ENCODE measurements at regions not wholly inside any gene's neighbourhood (a gene's known extent, or its start where the extent isn't known, plus 50 kb on each side); places are given as distances from the start of the nearest gene placed in this dataset.

- no peak overlapping the region for H3K27ac ChIP-seq (replicated peaks)
These were observed 1289.1 kb downstream of the STIM2 start for GRCh38 chr4:28149762-28150161.

GRCh38 chr4:28151314-28151713 lies 1290.7 kb downstream of the STIM2 start:
- no peak overlapping the region for H3K4me3 ChIP-seq (replicated peaks; ENCODE audit: insufficient read depth, low read length)
- no peak overlapping the region for H3K27ac ChIP-seq (replicated peaks)
- DNase-seq (ENCODE audit: low read depth in 1 of 2, low spot score in 1 of 2) = no peak
- no peaks in the 10 kb centered on the region for H3K27me3 ChIP-seq (ENCODE audit: insufficient read depth, poor library complexity, severe bottlenecking)
- TF ChIP-seq, protein P1, sequence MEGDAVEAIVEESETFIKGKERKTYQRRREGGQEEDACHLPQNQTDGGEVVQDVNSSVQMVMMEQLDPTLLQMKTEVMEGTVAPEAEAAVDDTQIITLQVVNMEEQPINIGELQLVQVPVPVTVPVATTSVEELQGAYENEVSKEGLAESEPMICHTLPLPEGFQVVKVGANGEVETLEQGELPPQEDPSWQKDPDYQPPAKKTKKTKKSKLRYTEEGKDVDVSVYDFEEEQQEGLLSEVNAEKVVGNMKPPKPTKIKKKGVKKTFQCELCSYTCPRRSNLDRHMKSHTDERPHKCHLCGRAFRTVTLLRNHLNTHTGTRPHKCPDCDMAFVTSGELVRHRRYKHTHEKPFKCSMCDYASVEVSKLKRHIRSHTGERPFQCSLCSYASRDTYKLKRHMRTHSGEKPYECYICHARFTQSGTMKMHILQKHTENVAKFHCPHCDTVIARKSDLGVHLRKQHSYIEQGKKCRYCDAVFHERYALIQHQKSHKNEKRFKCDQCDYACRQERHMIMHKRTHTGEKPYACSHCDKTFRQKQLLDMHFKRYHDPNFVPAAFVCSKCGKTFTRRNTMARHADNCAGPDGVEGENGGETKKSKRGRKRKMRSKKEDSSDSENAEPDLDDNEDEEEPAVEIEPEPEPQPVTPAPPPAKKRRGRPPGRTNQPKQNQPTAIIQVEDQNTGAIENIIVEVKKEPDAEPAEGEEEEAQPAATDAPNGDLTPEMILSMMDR (IDR thresholded peaks at IDR 0.05; ENCODE audit: insufficient read depth, low read length) = no peak
- TF ChIP-seq SPI1 (IDR thresholded peaks at IDR 0.05; ENCODE audit: borderline replicate concordance, low read depth) (no peak), POLR2AphosphoS5 (IDR thresholded peaks at IDR 0.05; ENCODE audit: low read depth) (no peak)

More at GRCh38 chr4:28149762-28150161, 1289.1 kb downstream of the STIM2 start:
- no peak for DNase-seq (ENCODE audit: low read depth in 1 of 2, low spot score in 1 of 2)
- TF ChIP-seq REST (IDR thresholded peaks at IDR 0.05; ENCODE audit: insufficient replicate concordance, low read depth) = no peak
- H3K4me3 ChIP-seq (replicated peaks; ENCODE audit: insufficient read depth, low read length) = no peak overlapping the region
- H3K27me3 ChIP-seq (ENCODE audit: insufficient read depth, poor library complexity, severe bottlenecking) = no peaks in the 10 kb centered on the region

- TF ChIP-seq, protein P1 (IDR thresholded peaks at IDR 0.05; ENCODE audit: insufficient read depth, low read length) = no peak
- TF ChIP-seq SPI1 (IDR thresholded peaks at IDR 0.05; ENCODE audit: borderline replicate concordance, low read depth) = no peak
- no peak for TF ChIP-seq GABPA (IDR thresholded peaks at IDR 0.05; ENCODE audit: low read depth)
- no peak for TF ChIP-seq REST (IDR thresholded peaks at IDR 0.05; ENCODE audit: insufficient replicate concordance, low read depth)
- TF ChIP-seq POLR2AphosphoS5 (IDR thresholded peaks at IDR 0.05; ENCODE audit: low read depth) = no peak
- no peaks in the 10 kb centered on the region for H3K27me3 ChIP-seq (ENCODE audit: insufficient read depth, poor library complexity, severe bottlenecking)
- H3K4me3 ChIP-seq (replicated peaks; ENCODE audit: insufficient read depth, low read length) = no peak overlapping the region
- no peak overlapping the region for H3K27ac ChIP-seq (replicated peaks)
- no peak for DNase-seq (ENCODE audit: low read depth in 1 of 2, low spot score in 1 of 2)
These were observed 1306.8 kb downstream of the STIM2 start for GRCh38 chr4:28167411-28167810.

DNA sequence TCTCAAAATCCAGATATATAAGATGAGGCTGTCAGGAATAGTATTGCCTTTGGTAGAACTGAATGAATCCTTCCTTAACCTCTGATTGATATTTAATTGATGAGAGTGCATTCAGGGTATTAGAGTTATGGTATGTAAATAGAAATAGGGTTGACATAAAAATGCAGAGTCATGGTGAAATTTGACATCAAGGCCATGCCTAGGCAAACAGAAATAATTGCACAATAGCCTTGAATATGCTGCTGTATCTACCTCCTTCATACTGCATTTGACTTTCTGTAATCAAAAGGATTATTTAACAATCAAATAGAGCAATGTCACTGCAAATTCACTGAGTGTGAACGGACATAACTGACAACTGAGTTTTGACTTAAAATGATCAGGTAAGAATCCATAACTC lies 1316.3 kb downstream of the STIM2 start:
- TF ChIP-seq POLR2AphosphoS5 (IDR thresholded peaks at IDR 0.05; ENCODE audit: low read depth) (no peak), REST (IDR thresholded peaks at IDR 0.05; ENCODE audit: insufficient replicate concordance, low read depth) (no peak), GABPA (IDR thresholded peaks at IDR 0.05; ENCODE audit: low read depth) (no peak), SPI1 (IDR thresholded peaks at IDR 0.05; ENCODE audit: borderline replicate concordance, low read depth) (no peak)
- TF ChIP-seq, protein P1 (IDR thresholded peaks at IDR 0.05; ENCODE audit: insufficient read depth, low read length) = no peak
- DNase-seq (ENCODE audit: low read depth in 1 of 2, low spot score in 1 of 2) = no peak
- H3K27ac ChIP-seq (replicated peaks) = no peak overlapping the region

More for the DNA sequence above, 1316.3 kb downstream of the STIM2 start:
- Histone ChIP-seq H3K4me3 (replicated peaks; ENCODE audit: insufficient read depth, low read length) (no peak overlapping the region), H3K27me3 (ENCODE audit: insufficient read depth, poor library complexity, severe bottlenecking) (no peaks in the 10 kb centered on the region)

Measured in HL-60 (cell line).